Suppressor macrophage treated with lipopolysaccharide for 4 hours (primary cell): ENCODE measurements at regions not wholly inside any gene's neighbourhood (a gene's known extent, or its start where the extent isn't known, plus 50 kb on each side); places are given as distances from the start of the nearest gene placed in this dataset.
A peak's percentile ranks its signal among the peaks of the same experiment; 100 is the strongest.
"Not testable (repeated sequence)": the region's sequence is repeated elsewhere in the genome, so short reads cannot be mapped to it uniquely, and the experiment has no call there.

Experiments used
- DNase-seq: peaks from one replicate; pipeline ENCODE4 v3.0.0-alpha.2; 2020

GRCh38 chr6:149127212-149127611 lies 190.3 kb upstream of the TAB2 start:
- no peak for DNase-seq

- DNase-seq: no peak
Measured at GRCh38 chr6:149128489-149129145, 188.9 kb upstream of the TAB2 start.

- peak; percentile 89 for DNase-seq
Measured at GRCh38 chr6:149129371-149130077, 188.0 kb upstream of the TAB2 start.

- DNase-seq: no peak
Measured at GRCh38 chr6:149130090-149130489, 187.4 kb upstream of the TAB2 start.

- DNase-seq: no peak
Measured at GRCh38 chr6:149130508-149130907, 187.0 kb upstream of the TAB2 start.

GRCh38 chr6:149131891-149132290 lies 185.6 kb upstream of the TAB2 start:
- DNase-seq: no peak

GRCh38 chr6:149132336-149132735 lies 185.2 kb upstream of the TAB2 start:
- DNase-seq: no peak

GRCh38 chr6:149134511-149134933 lies 183.0 kb upstream of the TAB2 start:
- DNase-seq: no peak

- no peak for DNase-seq
Measured at GRCh38 chr6:149135809-149136208, 181.7 kb upstream of the TAB2 start.

GRCh38 chr6:149136273-149136912 lies 181.1 kb upstream of the TAB2 start:
- DNase-seq: no peak

- DNase-seq: no peak
Measured at GRCh38 chr6:149136913-149137286, 180.6 kb upstream of the TAB2 start.

- no peak for DNase-seq
Measured at GRCh38 chr6:149137594-149137993, 179.9 kb upstream of the TAB2 start.

- no peak for DNase-seq
Measured at GRCh38 chr6:149138089-149138488, 179.4 kb upstream of the TAB2 start.

- no peak for DNase-seq
Measured at GRCh38 chr6:149138699-149139294, 178.7 kb upstream of the TAB2 start.

- DNase-seq: no peak
Measured at GRCh38 chr6:149139782-149140136, 177.8 kb upstream of the TAB2 start.

- DNase-seq: no peak
Measured at GRCh38 chr6:149140137-149140909, 177.2 kb upstream of the TAB2 start.

GRCh38 chr6:149140910-149141290 lies 176.6 kb upstream of the TAB2 start:
- DNase-seq: no peak

- DNase-seq: no peak
Measured at GRCh38 chr6:149142924-149143429, 174.5 kb upstream of the TAB2 start.

GRCh38 chr6:149145800-149146199 lies 171.7 kb upstream of the TAB2 start:
- not testable (repeated sequence) for DNase-seq

- no peak for DNase-seq
Measured at GRCh38 chr6:149147195-149147594, 170.3 kb upstream of the TAB2 start.

- DNase-seq: peak; percentile 28
Measured at GRCh38 chr6:149147938-149148718, 169.4 kb upstream of the TAB2 start.

- no peak for DNase-seq
Measured at GRCh38 chr6:149149653-149150052, 167.9 kb upstream of the TAB2 start.
